Liver (tissue), 7 donors: ENCODE measurements at regions not wholly inside any gene's neighbourhood (a gene's known extent, or its start where the extent isn't known, plus 50 kb on each side); places are given as distances from the start of the nearest gene placed in this dataset.

ENCODE experiments used
- DNase-seq: peaks from one replicate; pipeline ENCODE4 v3.0.0-alpha.2; 2017; ENCODE audit warnings: low spot score
- H3K27ac ChIP-seq, 2 donors: one replicate each; pipeline ENCODE4 v1.7.0; 2013; ENCODE audit warnings: inconsistent platforms in 2 of 2, low read length in 2 of 2, control low read depth in 1 of 2, low read depth in 1 of 2, mild to moderate bottlenecking in 1 of 2
- H3K27me3 ChIP-seq, 4 donors: one replicate each; pipeline versions ENCODE4 v1.6.1 to v1.7.0; 2013; ENCODE audit warnings: low read length in 3 of 4, inconsistent platforms in 1 of 4, mild to moderate bottlenecking in 1 of 4, moderate library complexity in 1 of 4; ENCODE audit not compliant: control insufficient read depth in 4 of 4, insufficient read depth in 4 of 4
- H3K36me3 ChIP-seq, 4 donors: one replicate each; pipeline versions ENCODE4 v1.6.1 to v1.7.0; 2013; ENCODE audit warnings: low read length in 3 of 4, mild to moderate bottlenecking in 3 of 4, low read depth in 1 of 4, moderate library complexity in 1 of 4; ENCODE audit not compliant: control insufficient read depth in 4 of 4, insufficient read depth in 3 of 4
- H3K4me1 ChIP-seq, 4 donors: one replicate each; pipeline versions ENCODE4 v1.6.1 to v1.7.0; 2013; ENCODE audit warnings: low read length in 3 of 4, mild to moderate bottlenecking in 3 of 4, moderate library complexity in 1 of 4; ENCODE audit not compliant: control insufficient read depth in 4 of 4, insufficient read depth in 4 of 4
- H3K4me3 ChIP-seq, 3 donors: one replicate each; pipeline versions ENCODE4 v1.6.1 to v1.7.0; 2013; ENCODE audit warnings: low read length in 3 of 3, control low read depth in 1 of 3, low read depth in 1 of 3, mild to moderate bottlenecking in 1 of 3
- H3K9ac ChIP-seq, 2 donors: one replicate each; pipeline ENCODE4 v1.7.0; 2013; ENCODE audit warnings: low read length in 2 of 2, mild to moderate bottlenecking in 2 of 2, moderate library complexity in 2 of 2, control low read depth in 1 of 2, low read depth in 1 of 2
- H3K9me3 ChIP-seq, 4 donors: one replicate each; pipeline versions ENCODE4 v1.6.1 to v1.7.0; 2013; ENCODE audit warnings: low read length in 3 of 4; ENCODE audit not compliant: control insufficient read depth in 4 of 4
- EGR1 ChIP-seq, 2 donors: IDR thresholded peaks; 2 replicates each; pipeline ENCODE4 v1.6.1; 2016 to 2018; ENCODE audit warnings: antibody characterized with exemption in 2 of 2, low read depth in 2 of 2
- FOXA1 ChIP-seq: IDR thresholded peaks from 2 replicates; pipeline ENCODE4 v1.6.1; 2016; ENCODE audit warnings: antibody characterized with exemption
- FOXA2 ChIP-seq: IDR thresholded peaks from 2 replicates; pipeline ENCODE4 v1.6.1; 2016; ENCODE audit warnings: antibody characterized with exemption
- GABPA ChIP-seq, 2 donors: IDR thresholded peaks in 1 of 2; conservative IDR thresholded peaks in 1 of 2; 2 replicates each; pipeline ENCODE4 v1.6.1; 2016; ENCODE audit warnings: antibody characterized with exemption in 2 of 2, mild to moderate bottlenecking in 1 of 2, moderate library complexity in 1 of 2
- HNF4A ChIP-seq, 2 donors: conservative IDR thresholded peaks; 2 replicates each; pipeline ENCODE4 v1.6.1; 2016; ENCODE audit warnings: antibody characterized with exemption in 2 of 2, mild to moderate bottlenecking in 2 of 2
- JUND ChIP-seq, 2 donors: IDR thresholded peaks; 2 replicates each; pipeline ENCODE4 v1.6.1; 2016; ENCODE audit warnings: antibody characterized with exemption in 2 of 2
- MAX ChIP-seq: IDR thresholded peaks from 2 replicates; pipeline ENCODE4 v1.6.1; 2016; ENCODE audit warnings: antibody characterized with exemption
- NR2F2 ChIP-seq: IDR thresholded peaks from 2 replicates; pipeline ENCODE4 v1.6.1; 2016; ENCODE audit warnings: antibody characterized with exemption
- REST ChIP-seq: IDR thresholded peaks from 2 replicates; pipeline ENCODE4 v1.6.1; 2016; ENCODE audit warnings: antibody characterized with exemption, mild to moderate bottlenecking
- RXRA ChIP-seq, 2 donors: IDR thresholded peaks; 2 replicates each; pipeline ENCODE4 v1.6.1; 2017 to 2018; ENCODE audit warnings: antibody characterized with exemption in 2 of 2, mild to moderate bottlenecking in 1 of 2
- TAF1 ChIP-seq: conservative IDR thresholded peaks from 2 replicates; pipeline ENCODE4 v1.6.1; 2016; ENCODE audit warnings: antibody characterized with exemption, mild to moderate bottlenecking
- YY1 ChIP-seq: IDR thresholded peaks from 2 replicates; pipeline ENCODE4 v1.6.1; 2016; ENCODE audit warnings: antibody characterized with exemption, mild to moderate bottlenecking
- ZBTB33 ChIP-seq: IDR thresholded peaks from 2 replicates; pipeline ENCODE4 v1.6.1; 2016; ENCODE audit warnings: antibody characterized with exemption
- WGBS: extraction: QIAGEN DNeasy Blood & Tissue Kit; methylation state at CpG from one replicate; pipeline ENCODE4 v1.1.7; 2013; 5-methylcytosine and 5-hydroxymethylcytosine counted together
- donor health status: healthy.
- donor health status: healthy.
- donor health status: healthy.
- donor health status: healthy.

GRCh38 chr2:220446106-220446712 is 818.8 kb downstream of the SLC4A3 start:
- H3K36me3 ChIP-seq: no peaks in the 10 kb centered on the region
- WGBS: 83% methylated on average over 8 of the region's 8 CpGs
- H3K27ac ChIP-seq: no peak overlapping the region
- H3K4me3 ChIP-seq: no peak overlapping the region
- H3K9ac ChIP-seq: no peak overlapping the region
- no peaks in the 10 kb centered on the region for H3K9me3 ChIP-seq
- peaks cover 3 to 19% (median 16%) of the 10 kb centered on the region in 4 donors for H3K4me1 ChIP-seq
- H3K27me3 ChIP-seq: no peaks in the 10 kb centered on the region
- TF ChIP-seq RXRA (IDR thresholded peaks at IDR 0.05) (no peak), GABPA (IDR thresholded peaks at IDR 0.05 in 1 of 2, conservative IDR thresholded peaks at IDR 0.05 in 1 of 2) (no peak), FOXA2 (no peak), FOXA1 (no peak), EGR1 (IDR thresholded peaks at IDR 0.05; ENCODE audit: low read depth in 2 of 2) (no peak), NR2F2 (no peak), REST (no peak), MAX (no peak), JUND (IDR thresholded peaks at IDR 0.05) (no peak), HNF4A (conservative IDR thresholded peaks at IDR 0.05) (no peak), ZBTB33 (no peak), TAF1 (no peak)
- DNase-seq: no peak

- no peak for DNase-seq
- Histone ChIP-seq H3K4me1 (no peaks in the 10 kb centered on the region), H3K36me3 (no peaks in the 10 kb centered on the region), H3K27ac (no peak overlapping the region), H3K9me3 (no peaks in the 10 kb centered on the region), H3K27me3 (peaks cover 0 to 3% (median 0%) of the 10 kb centered on the region in 4 donors), H3K4me3 (no peak overlapping the region), H3K9ac (no peak overlapping the region)
- TF ChIP-seq YY1 (no peak), ZBTB33 (no peak)
- 62% methylated on average over 2 of the region's 2 CpGs for WGBS
These were observed 823.4 kb downstream of the SLC4A3 start for GRCh38 chr2:220450846-220451245.
